Liver (tissue), 8 donors: ENCODE measurements at regions not wholly inside any gene's neighbourhood (a gene's known extent, or its start where the extent isn't known, plus 50 kb on each side); places are given as distances from the start of the nearest gene placed in this dataset.

Experiments
- DNase-seq: peaks from one replicate; pipeline ENCODE4 v3.0.0-alpha.2; 2017; ENCODE audit warnings: low spot score
- H3K27ac ChIP-seq, 2 donors: one replicate each; pipeline ENCODE4 v1.7.0; 2013; ENCODE audit warnings: inconsistent platforms in 2 of 2, low read length in 2 of 2, control low read depth in 1 of 2, low read depth in 1 of 2, mild to moderate bottlenecking in 1 of 2
- H3K27me3 ChIP-seq, 4 donors: one replicate each; pipeline versions ENCODE4 v1.6.1 to v1.7.0; 2013; ENCODE audit warnings: low read length in 3 of 4, inconsistent platforms in 1 of 4, mild to moderate bottlenecking in 1 of 4, moderate library complexity in 1 of 4; ENCODE audit not compliant: control insufficient read depth in 4 of 4, insufficient read depth in 4 of 4
- H3K36me3 ChIP-seq, 4 donors: one replicate each; pipeline versions ENCODE4 v1.6.1 to v1.7.0; 2013; ENCODE audit warnings: low read length in 3 of 4, mild to moderate bottlenecking in 3 of 4, low read depth in 1 of 4, moderate library complexity in 1 of 4; ENCODE audit not compliant: control insufficient read depth in 4 of 4, insufficient read depth in 3 of 4
- H3K4me1 ChIP-seq, 4 donors: one replicate each; pipeline versions ENCODE4 v1.6.1 to v1.7.0; 2013; ENCODE audit warnings: low read length in 3 of 4, mild to moderate bottlenecking in 3 of 4, moderate library complexity in 1 of 4; ENCODE audit not compliant: control insufficient read depth in 4 of 4, insufficient read depth in 4 of 4
- H3K4me3 ChIP-seq, 3 donors: one replicate each; pipeline versions ENCODE4 v1.6.1 to v1.7.0; 2013; ENCODE audit warnings: low read length in 3 of 3, control low read depth in 1 of 3, low read depth in 1 of 3, mild to moderate bottlenecking in 1 of 3
- H3K9ac ChIP-seq, 2 donors: one replicate each; pipeline ENCODE4 v1.7.0; 2013; ENCODE audit warnings: low read length in 2 of 2, mild to moderate bottlenecking in 2 of 2, moderate library complexity in 2 of 2, control low read depth in 1 of 2, low read depth in 1 of 2
- H3K9me3 ChIP-seq, 4 donors: one replicate each; pipeline versions ENCODE4 v1.6.1 to v1.7.0; 2013; ENCODE audit warnings: low read length in 3 of 4; ENCODE audit not compliant: control insufficient read depth in 4 of 4
- ATF3 ChIP-seq: IDR thresholded peaks from 2 replicates; pipeline ENCODE4 v1.6.1; 2016; ENCODE audit warnings: antibody characterized with exemption
- CTCF ChIP-seq: fragments of 150-350 bp; IDR thresholded peaks from 2 replicates; pipeline ENCODE4 v1.5.1; 2017; ENCODE audit warnings: improper control_type of control experiment, low read depth, low read length; ENCODE audit not compliant: missing input control
- EGR1 ChIP-seq, 2 donors: IDR thresholded peaks; 2 replicates each; pipeline ENCODE4 v1.6.1; 2016 to 2018; ENCODE audit warnings: antibody characterized with exemption in 2 of 2, low read depth in 2 of 2
- FOXA1 ChIP-seq: IDR thresholded peaks from 2 replicates; pipeline ENCODE4 v1.6.1; 2016; ENCODE audit warnings: antibody characterized with exemption
- FOXA2 ChIP-seq: IDR thresholded peaks from 2 replicates; pipeline ENCODE4 v1.6.1; 2016; ENCODE audit warnings: antibody characterized with exemption
- GABPA ChIP-seq, 2 donors: IDR thresholded peaks in 1 of 2; conservative IDR thresholded peaks in 1 of 2; 2 replicates each; pipeline ENCODE4 v1.6.1; 2016; ENCODE audit warnings: antibody characterized with exemption in 2 of 2, mild to moderate bottlenecking in 1 of 2, moderate library complexity in 1 of 2
- HNF4A ChIP-seq, 2 donors: conservative IDR thresholded peaks; 2 replicates each; pipeline ENCODE4 v1.6.1; 2016; ENCODE audit warnings: antibody characterized with exemption in 2 of 2, mild to moderate bottlenecking in 2 of 2
- HNF4G ChIP-seq: IDR thresholded peaks from 2 replicates; pipeline ENCODE4 v1.6.1; 2016; ENCODE audit warnings: antibody characterized with exemption
- JUND ChIP-seq, 2 donors: IDR thresholded peaks; 2 replicates each; pipeline ENCODE4 v1.6.1; 2016; ENCODE audit warnings: antibody characterized with exemption in 2 of 2
- MAX ChIP-seq: IDR thresholded peaks from 2 replicates; pipeline ENCODE4 v1.6.1; 2016; ENCODE audit warnings: antibody characterized with exemption
- NR2F2 ChIP-seq: IDR thresholded peaks from 2 replicates; pipeline ENCODE4 v1.6.1; 2016; ENCODE audit warnings: antibody characterized with exemption
- RAD21 ChIP-seq, 2 donors: IDR thresholded peaks; 2 replicates each; pipeline ENCODE4 v1.6.1; 2016; ENCODE audit warnings: antibody characterized with exemption in 2 of 2, mild to moderate bottlenecking in 2 of 2
- REST ChIP-seq: IDR thresholded peaks from 2 replicates; pipeline ENCODE4 v1.6.1; 2016; ENCODE audit warnings: antibody characterized with exemption, mild to moderate bottlenecking
- RXRA ChIP-seq, 2 donors: IDR thresholded peaks; 2 replicates each; pipeline ENCODE4 v1.6.1; 2017 to 2018; ENCODE audit warnings: antibody characterized with exemption in 2 of 2, mild to moderate bottlenecking in 1 of 2
- SP1 ChIP-seq: IDR thresholded peaks from 2 replicates; pipeline ENCODE4 v1.6.1; 2018; ENCODE audit warnings: antibody characterized with exemption, mild to moderate bottlenecking
- TAF1 ChIP-seq: conservative IDR thresholded peaks from 2 replicates; pipeline ENCODE4 v1.6.1; 2016; ENCODE audit warnings: antibody characterized with exemption, mild to moderate bottlenecking
- YY1 ChIP-seq: IDR thresholded peaks from 2 replicates; pipeline ENCODE4 v1.6.1; 2016; ENCODE audit warnings: antibody characterized with exemption, mild to moderate bottlenecking
- ZBTB33 ChIP-seq: IDR thresholded peaks from 2 replicates; pipeline ENCODE4 v1.6.1; 2016; ENCODE audit warnings: antibody characterized with exemption
- WGBS: extraction: QIAGEN DNeasy Blood & Tissue Kit; methylation state at CpG from one replicate; pipeline ENCODE4 v1.1.7; 2013; 5-methylcytosine and 5-hydroxymethylcytosine counted together
- donor health status: healthy.
- donor health status: healthy.
- donor health status: healthy.
- donor health status: healthy.
- donor health status: healthy.

- Histone ChIP-seq H3K27ac (no peak overlapping the region), H3K4me3 (no peak overlapping the region), H3K9me3 (no peaks in the 10 kb centered on the region), H3K9ac (no peak overlapping the region), H3K27me3 (no peaks in the 10 kb centered on the region), H3K36me3 (no peaks in the 10 kb centered on the region), H3K4me1 (no peaks in the 10 kb centered on the region)
- TF ChIP-seq TAF1 (no peak), NR2F2 (no peak), RXRA (IDR thresholded peaks at IDR 0.05) (no peak), SP1 (no peak), HNF4A (conservative IDR thresholded peaks at IDR 0.05) (no peak), REST (no peak), FOXA1 (no peak), GABPA (IDR thresholded peaks at IDR 0.05 in 1 of 2, conservative IDR thresholded peaks at IDR 0.05 in 1 of 2) (no peak), FOXA2 (no peak), MAX (no peak), EGR1 (IDR thresholded peaks at IDR 0.05; ENCODE audit: low read depth in 2 of 2) (no peak), JUND (IDR thresholded peaks at IDR 0.05) (no peak), ZBTB33 (no peak), HNF4G (no peak), YY1 (no peak), CTCF (no peak)
- no peak for DNase-seq
- WGBS: 94% methylated on average over 1 of the region's 1 CpG
These were observed 128.6 kb upstream of the ADAMTS9 start for GRCh38 chr3:64816355-64816754.

- H3K36me3 ChIP-seq: no peaks in the 10 kb centered on the region
- no peaks in the 10 kb centered on the region for H3K4me1 ChIP-seq
- TF ChIP-seq FOXA1 (no peak), RXRA (IDR thresholded peaks at IDR 0.05) (no peak), RAD21 (IDR thresholded peaks at IDR 0.05) (no peak), FOXA2 (no peak), NR2F2 (no peak), HNF4G (no peak), SP1 (no peak), REST (no peak), JUND (IDR thresholded peaks at IDR 0.05) (no peak), ATF3 (no peak), HNF4A (conservative IDR thresholded peaks at IDR 0.05) (no peak), CTCF (no peak), TAF1 (no peak), GABPA (IDR thresholded peaks at IDR 0.05 in 1 of 2, conservative IDR thresholded peaks at IDR 0.05 in 1 of 2) (no peak), MAX (no peak), YY1 (no peak)
- no peak for DNase-seq
- no peaks in the 10 kb centered on the region for H3K27me3 ChIP-seq
- H3K9me3 ChIP-seq: no peaks in the 10 kb centered on the region
- no peak overlapping the region for H3K4me3 ChIP-seq
- no peak overlapping the region for H3K9ac ChIP-seq
- WGBS: 58% methylated on average over 4 of the region's 4 CpGs
- no peak overlapping the region for H3K27ac ChIP-seq
These were observed 128.0 kb upstream of the ADAMTS9 start for GRCh38 chr3:64815789-64816188.
